ENCODE measurements at regions not wholly inside any gene's neighbourhood (a gene's known extent, or its start where the extent isn't known, plus 50 kb on each side); places are given as distances from the start of the nearest gene placed in this dataset.

DNA sequence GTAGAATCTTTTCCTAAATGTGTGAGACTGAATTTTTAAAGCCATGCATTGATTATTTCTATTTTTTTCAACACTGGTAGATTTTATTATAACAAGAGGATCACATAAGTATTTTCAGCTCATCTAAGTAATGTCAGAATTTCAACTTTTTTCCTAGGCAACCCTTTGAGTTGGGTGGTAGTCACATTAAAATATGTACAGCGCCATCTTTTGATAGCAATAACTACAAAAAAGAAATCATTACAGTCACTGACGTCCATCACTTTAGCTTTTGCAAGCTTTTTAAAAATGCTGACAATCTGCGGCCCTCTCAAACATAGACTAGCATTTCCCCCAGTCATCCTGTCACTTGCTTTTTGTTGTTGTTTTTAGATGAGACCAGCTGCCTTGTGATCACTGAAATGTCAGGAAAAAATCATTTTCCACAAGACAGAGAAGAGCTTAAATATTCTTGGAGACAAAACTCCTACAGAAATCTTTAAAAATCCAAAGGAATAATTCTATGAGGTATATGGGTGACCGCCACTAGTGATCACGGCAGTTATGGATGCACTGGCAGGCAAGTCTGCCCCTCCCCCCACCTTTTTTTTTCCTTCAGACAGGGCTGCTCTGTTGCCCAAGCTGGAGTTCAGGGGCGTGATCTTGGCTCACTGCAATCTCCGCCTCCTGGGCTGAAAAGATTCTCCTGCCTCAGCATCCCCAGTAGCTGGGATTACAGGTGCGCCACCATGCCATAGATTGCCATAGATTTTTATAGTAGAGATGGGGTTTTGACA lies 384.0 kb upstream of the KCNMB2 start:
- H3K9me3 ChIP-seq, result no peaks in the 10 kb centered on the region
- H3K27ac ChIP-seq, result no peak overlapping the region
- H3K36me3 ChIP-seq, result no peaks in the 10 kb centered on the region
- H3K27me3 ChIP-seq (replicated peaks in 1 of 7), result no peaks in the 10 kb centered on the region
- intact Hi-C loops (cut with DNase I; ENCODE audit: low total_unique reads), result no loop called here
- TF ChIP-seq POLR2A (IDR thresholded peaks at IDR 0.05), result no peak
- TF ChIP-seq, protein P1, sequence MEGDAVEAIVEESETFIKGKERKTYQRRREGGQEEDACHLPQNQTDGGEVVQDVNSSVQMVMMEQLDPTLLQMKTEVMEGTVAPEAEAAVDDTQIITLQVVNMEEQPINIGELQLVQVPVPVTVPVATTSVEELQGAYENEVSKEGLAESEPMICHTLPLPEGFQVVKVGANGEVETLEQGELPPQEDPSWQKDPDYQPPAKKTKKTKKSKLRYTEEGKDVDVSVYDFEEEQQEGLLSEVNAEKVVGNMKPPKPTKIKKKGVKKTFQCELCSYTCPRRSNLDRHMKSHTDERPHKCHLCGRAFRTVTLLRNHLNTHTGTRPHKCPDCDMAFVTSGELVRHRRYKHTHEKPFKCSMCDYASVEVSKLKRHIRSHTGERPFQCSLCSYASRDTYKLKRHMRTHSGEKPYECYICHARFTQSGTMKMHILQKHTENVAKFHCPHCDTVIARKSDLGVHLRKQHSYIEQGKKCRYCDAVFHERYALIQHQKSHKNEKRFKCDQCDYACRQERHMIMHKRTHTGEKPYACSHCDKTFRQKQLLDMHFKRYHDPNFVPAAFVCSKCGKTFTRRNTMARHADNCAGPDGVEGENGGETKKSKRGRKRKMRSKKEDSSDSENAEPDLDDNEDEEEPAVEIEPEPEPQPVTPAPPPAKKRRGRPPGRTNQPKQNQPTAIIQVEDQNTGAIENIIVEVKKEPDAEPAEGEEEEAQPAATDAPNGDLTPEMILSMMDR (IDR thresholded peaks at IDR 0.05 in 8 of 11, conservative IDR thresholded peaks at IDR 0.05 in 3 of 11), result no peak
- no peak for TF ChIP-seq POLR2AphosphoS5 (IDR thresholded peaks at IDR 0.05)
- 76 to 87% (median 82%) methylated on average over 8 of the region's 8 CpGs for WGBS, 5 donors
- no peak for DNase-seq
- H3K4me1 ChIP-seq, result no peaks in the 10 kb centered on the region
- no peak overlapping the region for H3K4me3 ChIP-seq

DNA sequence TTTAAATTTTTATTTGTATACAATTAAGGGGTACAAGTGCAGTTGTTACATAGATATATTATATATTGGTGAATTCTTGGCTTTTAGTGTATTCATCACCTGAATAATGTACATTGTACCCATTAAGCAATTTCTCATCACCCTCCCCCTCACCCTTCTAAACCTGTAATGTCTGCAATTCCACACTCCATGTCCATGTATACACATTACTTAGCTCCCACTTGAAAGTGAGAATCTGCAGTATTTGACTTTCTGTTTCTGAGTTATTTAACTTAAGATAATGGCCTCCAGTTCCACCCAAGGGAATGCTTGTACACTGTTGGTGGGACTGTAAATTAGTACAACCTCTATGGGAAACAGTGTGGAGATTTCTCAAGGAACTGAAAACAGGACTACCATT lies 383.2 kb upstream of the KCNMB2 start:
- intact Hi-C loops (cut with DNase I; ENCODE audit: low total_unique reads), result no loop called here
- no peak overlapping the region for H3K4me3 ChIP-seq
- no peaks in the 10 kb centered on the region for H3K27me3 ChIP-seq (replicated peaks in 1 of 7)
- H3K36me3 ChIP-seq, result no peaks in the 10 kb centered on the region
- no peak for TF ChIP-seq POLR2AphosphoS5 (IDR thresholded peaks at IDR 0.05)
- TF ChIP-seq, protein P1 (IDR thresholded peaks at IDR 0.05 in 8 of 11, conservative IDR thresholded peaks at IDR 0.05 in 3 of 11), result no peak
- TF ChIP-seq POLR2A (IDR thresholded peaks at IDR 0.05), result no peak
- no peak for DNase-seq
- H3K4me1 ChIP-seq, result no peaks in the 10 kb centered on the region
- H3K27ac ChIP-seq, result no peak overlapping the region
- no peaks in the 10 kb centered on the region for H3K9me3 ChIP-seq

DNA sequence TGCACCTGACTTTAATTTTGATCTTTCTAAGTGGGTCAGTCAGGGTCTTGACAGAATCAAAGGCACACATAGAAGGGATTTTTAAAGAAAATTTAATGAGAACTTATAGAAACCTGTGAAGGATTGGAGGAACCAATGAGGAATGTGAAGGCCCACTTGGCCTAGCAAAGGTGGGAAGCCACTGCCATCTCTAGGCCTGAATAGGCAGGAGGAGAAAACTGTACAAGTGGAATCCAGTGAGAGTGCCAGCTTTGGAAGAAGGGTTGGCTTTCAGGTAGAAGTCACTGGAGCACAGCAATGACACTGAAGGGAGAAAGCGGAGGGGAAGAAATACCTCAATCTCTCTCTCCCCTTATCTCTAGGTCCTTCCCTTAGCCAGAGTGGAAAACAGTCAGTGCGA lies 380.7 kb upstream of the KCNMB2 start:
- intact Hi-C loops (cut with DNase I; ENCODE audit: low total_unique reads), result no loop called here
- no peaks in the 10 kb centered on the region for H3K4me1 ChIP-seq
- DNase-seq, result no peak
- H3K36me3 ChIP-seq, result no peaks in the 10 kb centered on the region
- H3K9me3 ChIP-seq, result no peaks in the 10 kb centered on the region
- TF ChIP-seq POLR2A (IDR thresholded peaks at IDR 0.05) (no peak), POLR2AphosphoS5 (IDR thresholded peaks at IDR 0.05) (no peak)
- TF ChIP-seq, protein P1 (IDR thresholded peaks at IDR 0.05 in 8 of 11, conservative IDR thresholded peaks at IDR 0.05 in 3 of 11), result no peak
- no peak overlapping the region for H3K27ac ChIP-seq
- WGBS, 5 donors, result 96 to 100% (median 97%) methylated on average over 2 of the region's 2 CpGs
- H3K4me3 ChIP-seq, result no peak overlapping the region
- no peaks in the 10 kb centered on the region for H3K27me3 ChIP-seq (replicated peaks in 1 of 7)

DNA sequence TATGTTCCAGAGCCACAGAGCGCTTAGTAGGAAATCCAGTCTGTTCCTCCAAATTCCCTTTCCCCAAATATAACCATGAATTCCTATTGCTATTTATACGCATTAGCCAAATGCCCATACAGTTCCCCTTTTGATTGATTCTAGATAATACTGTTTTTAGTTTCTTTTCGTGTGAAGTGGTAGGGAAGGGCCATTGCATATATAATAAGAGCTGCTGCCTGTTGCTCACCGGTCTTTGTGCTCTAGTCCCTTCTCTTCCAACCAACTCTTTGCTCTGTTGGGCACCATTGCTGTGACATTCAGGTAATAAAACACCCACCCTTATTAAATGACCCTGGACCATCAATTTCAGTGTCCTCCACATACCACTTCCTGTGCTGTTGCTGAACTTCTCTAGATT lies 379.9 kb upstream of the KCNMB2 start:
- TF ChIP-seq POLR2A (IDR thresholded peaks at IDR 0.05), result no peak
- no peak for TF ChIP-seq POLR2AphosphoS5 (IDR thresholded peaks at IDR 0.05)
- TF ChIP-seq, protein P1 (IDR thresholded peaks at IDR 0.05 in 8 of 11, conservative IDR thresholded peaks at IDR 0.05 in 3 of 11), result no peak
- 45 to 60% (median 51%) methylated on average over 4 of the region's 4 CpGs for WGBS, 5 donors
- Histone ChIP-seq H3K36me3 (no peaks in the 10 kb centered on the region), H3K27ac (no peak overlapping the region), H3K4me1 (no peaks in the 10 kb centered on the region), H3K4me3 (no peak overlapping the region), H3K27me3 (replicated peaks in 1 of 7) (no peaks in the 10 kb centered on the region), H3K9me3 (no peaks in the 10 kb centered on the region)
- intact Hi-C loops (cut with DNase I; ENCODE audit: low total_unique reads), result no loop called here
- no peak for DNase-seq

Data from spleen (tissue), 11 donors.